ENCODE measurements at regions not wholly inside any gene's neighbourhood (a gene's known extent, or its start where the extent isn't known, plus 50 kb on each side); places are given as distances from the start of the nearest gene placed in this dataset.

GRCh38 chr2:239519089-239519920 lies 118.5 kb upstream of the HDAC4 start:
- TF ChIP-seq, protein P1, sequence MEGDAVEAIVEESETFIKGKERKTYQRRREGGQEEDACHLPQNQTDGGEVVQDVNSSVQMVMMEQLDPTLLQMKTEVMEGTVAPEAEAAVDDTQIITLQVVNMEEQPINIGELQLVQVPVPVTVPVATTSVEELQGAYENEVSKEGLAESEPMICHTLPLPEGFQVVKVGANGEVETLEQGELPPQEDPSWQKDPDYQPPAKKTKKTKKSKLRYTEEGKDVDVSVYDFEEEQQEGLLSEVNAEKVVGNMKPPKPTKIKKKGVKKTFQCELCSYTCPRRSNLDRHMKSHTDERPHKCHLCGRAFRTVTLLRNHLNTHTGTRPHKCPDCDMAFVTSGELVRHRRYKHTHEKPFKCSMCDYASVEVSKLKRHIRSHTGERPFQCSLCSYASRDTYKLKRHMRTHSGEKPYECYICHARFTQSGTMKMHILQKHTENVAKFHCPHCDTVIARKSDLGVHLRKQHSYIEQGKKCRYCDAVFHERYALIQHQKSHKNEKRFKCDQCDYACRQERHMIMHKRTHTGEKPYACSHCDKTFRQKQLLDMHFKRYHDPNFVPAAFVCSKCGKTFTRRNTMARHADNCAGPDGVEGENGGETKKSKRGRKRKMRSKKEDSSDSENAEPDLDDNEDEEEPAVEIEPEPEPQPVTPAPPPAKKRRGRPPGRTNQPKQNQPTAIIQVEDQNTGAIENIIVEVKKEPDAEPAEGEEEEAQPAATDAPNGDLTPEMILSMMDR (optimal IDR thresholded peaks at IDR 0.05 in 1 of 3, IDR thresholded peaks at IDR 0.05 in 1 of 3, conservative IDR thresholded peaks at IDR 0.05 in 1 of 3; ENCODE audit: extremely low read depth in 1 of 3, insufficient read depth in 2 of 3, low read length in 3 of 3): no peak
- no peak for TF ChIP-seq EZH2 (IDR thresholded peaks at IDR 0.05; ENCODE audit: low read length)
- H3K9ac ChIP-seq (ENCODE audit: control insufficient read depth, extremely low read depth, insufficient read depth, low read length): no peak overlapping the region
- no peak overlapping the region for H3K4me2 ChIP-seq (ENCODE audit: control insufficient read depth, extremely low read depth, insufficient read depth, low read depth, low read length)
- no peaks in the 10 kb centered on the region for H3K9me3 ChIP-seq (ENCODE audit: control insufficient read depth, low read depth, low read length)
- H3K36me3 ChIP-seq (ENCODE audit: control insufficient read depth in 2 of 2, extremely low read depth in 1 of 2, insufficient read depth in 2 of 2, low read length in 2 of 2): no peaks in the 10 kb centered on the region
- no peak for DNase-seq (ENCODE audit: low read depth, low spot score)
- no peak overlapping the region for H2AFZ ChIP-seq (ENCODE audit: control insufficient read depth, low read length)
- FAIRE-seq: no peak
- no peaks in the 10 kb centered on the region for H3K4me1 ChIP-seq (ENCODE audit: control insufficient read depth, extremely low read depth, insufficient read depth, low read length)
- dilution Hi-C loops (cut with MboI; ENCODE audit: extremely low pct_ligation_motif_present, low sequenced_read_pairs): no loop called here
- H4K20me1 ChIP-seq (ENCODE audit: control insufficient read depth, extremely low read depth, insufficient read depth, low read length): no peaks in the 10 kb centered on the region
- no peaks in the 10 kb centered on the region for H3K27me3 ChIP-seq (ENCODE audit: control insufficient read depth, extremely low read depth, insufficient read depth, low read length)
- H3K79me2 ChIP-seq (ENCODE audit: control insufficient read depth, insufficient read depth, low read length): no peaks in the 10 kb centered on the region
- no peak overlapping the region for H3K27ac ChIP-seq (ENCODE audit: control insufficient read depth, insufficient read depth, low read length)
- H3K9me1 ChIP-seq (ENCODE audit: control insufficient read depth, extremely low read depth, insufficient read depth, low read length): no peaks in the 10 kb centered on the region
- no peak overlapping the region for H3K4me3 ChIP-seq (ENCODE audit: control insufficient read depth in 2 of 3, extremely low read depth in 1 of 3, insufficient read depth in 2 of 3, low read depth in 1 of 3, low read length in 3 of 3)

GRCh38 chr2:239518286-239519088 lies 117.7 kb upstream of the HDAC4 start:
- TF ChIP-seq, protein P1 (optimal IDR thresholded peaks at IDR 0.05 in 1 of 3, IDR thresholded peaks at IDR 0.05 in 1 of 3, conservative IDR thresholded peaks at IDR 0.05 in 1 of 3; ENCODE audit: extremely low read depth in 1 of 3, insufficient read depth in 2 of 3, low read length in 3 of 3): no peak
- TF ChIP-seq EZH2 (IDR thresholded peaks at IDR 0.05; ENCODE audit: low read length): no peak
- H3K9me1 ChIP-seq (ENCODE audit: control insufficient read depth, extremely low read depth, insufficient read depth, low read length): no peaks in the 10 kb centered on the region
- H3K4me2 ChIP-seq (ENCODE audit: control insufficient read depth, extremely low read depth, insufficient read depth, low read depth, low read length): no peak overlapping the region
- no peak overlapping the region for H2AFZ ChIP-seq (ENCODE audit: control insufficient read depth, low read length)
- no peaks in the 10 kb centered on the region for H3K36me3 ChIP-seq (ENCODE audit: control insufficient read depth in 2 of 2, extremely low read depth in 1 of 2, insufficient read depth in 2 of 2, low read length in 2 of 2)
- no peaks in the 10 kb centered on the region for H4K20me1 ChIP-seq (ENCODE audit: control insufficient read depth, extremely low read depth, insufficient read depth, low read length)
- DNase-seq (ENCODE audit: low read depth, low spot score) (no peak), FAIRE-seq (no peak)
- no peaks in the 10 kb centered on the region for H3K9me3 ChIP-seq (ENCODE audit: control insufficient read depth, low read depth, low read length)
- dilution Hi-C loops (cut with MboI; ENCODE audit: extremely low pct_ligation_motif_present, low sequenced_read_pairs): no loop called here
- no peak overlapping the region for H3K27ac ChIP-seq (ENCODE audit: control insufficient read depth, insufficient read depth, low read length)
- H3K79me2 ChIP-seq (ENCODE audit: control insufficient read depth, insufficient read depth, low read length): no peaks in the 10 kb centered on the region
- H3K4me1 ChIP-seq (ENCODE audit: control insufficient read depth, extremely low read depth, insufficient read depth, low read length): no peaks in the 10 kb centered on the region
- H3K9ac ChIP-seq (ENCODE audit: control insufficient read depth, extremely low read depth, insufficient read depth, low read length): no peak overlapping the region
- H3K4me3 ChIP-seq (ENCODE audit: control insufficient read depth in 2 of 3, extremely low read depth in 1 of 3, insufficient read depth in 2 of 3, low read depth in 1 of 3, low read length in 3 of 3): no peak overlapping the region
- no peaks in the 10 kb centered on the region for H3K27me3 ChIP-seq (ENCODE audit: control insufficient read depth, extremely low read depth, insufficient read depth, low read length)

Data from keratinocyte (primary cell).